Glomerular visceral epithelial cell (primary cell): ENCODE measurements at regions not wholly inside any gene's neighbourhood (a gene's known extent, or its start where the extent isn't known, plus 50 kb on each side); places are given as distances from the start of the nearest gene placed in this dataset.

Experiments used
- DNase-seq: peaks from one replicate; pipeline ENCODE4 v3.0.0-alpha.2; 2016; ENCODE audit errors: extremely low spot score

DNA sequence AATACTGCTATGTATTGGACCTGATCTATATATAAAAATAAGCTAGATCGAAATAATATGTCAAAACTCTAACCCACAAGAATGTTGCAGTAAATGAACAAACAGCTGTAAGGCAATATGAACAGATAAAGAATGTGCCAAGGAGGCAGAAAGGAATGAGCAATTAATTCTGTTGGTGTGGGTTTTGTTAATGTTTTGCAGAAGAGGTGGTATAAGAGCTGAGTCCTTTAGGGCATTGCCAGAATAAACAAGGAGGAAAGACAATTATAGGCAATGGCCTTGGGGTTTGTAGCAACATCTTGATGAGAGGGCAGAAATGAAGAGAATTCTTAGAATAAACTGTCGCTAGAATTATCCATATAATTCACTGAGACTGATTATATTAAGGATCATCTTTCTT is 240.9 kb upstream of the GULP1 start:
- peak; percentile 86 for DNase-seq

DNA sequence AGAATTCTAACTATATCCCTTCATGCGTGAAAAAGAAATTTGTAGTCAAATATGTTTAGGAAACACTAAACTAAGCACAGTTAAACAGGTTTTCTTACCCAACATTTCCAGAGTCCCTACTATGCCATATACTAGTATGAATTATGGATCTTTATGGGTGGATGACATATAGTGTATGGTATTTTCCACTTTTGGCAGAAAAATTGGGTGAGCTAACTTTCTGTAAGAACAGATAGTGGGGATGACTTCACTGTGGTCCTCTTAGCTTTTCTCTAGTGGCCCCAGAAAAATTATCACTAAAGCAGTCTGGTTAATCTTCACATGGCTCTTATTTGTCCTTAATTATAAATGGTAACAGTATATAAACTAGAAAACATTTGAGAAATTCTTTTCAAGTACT is 240.0 kb upstream of the GULP1 start:
- DNase-seq = peak; percentile 16

DNA sequence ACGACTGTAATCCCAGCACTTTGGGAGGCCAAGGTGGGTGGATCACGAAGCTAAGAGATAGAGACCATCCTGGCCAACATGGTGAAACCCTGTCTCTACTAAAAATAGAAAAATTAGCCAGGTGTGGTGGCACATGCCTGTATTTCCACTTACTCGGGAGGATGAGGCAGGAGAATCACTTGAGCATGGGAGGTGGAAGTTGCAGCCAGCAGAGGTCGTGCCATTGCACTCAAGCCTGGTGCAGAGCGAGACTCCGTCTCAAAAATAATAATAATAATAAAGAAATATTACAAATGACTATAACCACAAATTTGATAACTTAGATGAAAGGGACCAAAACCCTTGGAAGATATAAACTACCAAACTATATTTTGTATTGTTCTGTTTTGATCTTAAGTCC is 226.3 kb upstream of the GULP1 start:
- DNase-seq = no peak

- DNase-seq = peak; percentile 42
Measured at GRCh38 chr2:188068093-188068492, 223.6 kb upstream of the GULP1 start.

DNA sequence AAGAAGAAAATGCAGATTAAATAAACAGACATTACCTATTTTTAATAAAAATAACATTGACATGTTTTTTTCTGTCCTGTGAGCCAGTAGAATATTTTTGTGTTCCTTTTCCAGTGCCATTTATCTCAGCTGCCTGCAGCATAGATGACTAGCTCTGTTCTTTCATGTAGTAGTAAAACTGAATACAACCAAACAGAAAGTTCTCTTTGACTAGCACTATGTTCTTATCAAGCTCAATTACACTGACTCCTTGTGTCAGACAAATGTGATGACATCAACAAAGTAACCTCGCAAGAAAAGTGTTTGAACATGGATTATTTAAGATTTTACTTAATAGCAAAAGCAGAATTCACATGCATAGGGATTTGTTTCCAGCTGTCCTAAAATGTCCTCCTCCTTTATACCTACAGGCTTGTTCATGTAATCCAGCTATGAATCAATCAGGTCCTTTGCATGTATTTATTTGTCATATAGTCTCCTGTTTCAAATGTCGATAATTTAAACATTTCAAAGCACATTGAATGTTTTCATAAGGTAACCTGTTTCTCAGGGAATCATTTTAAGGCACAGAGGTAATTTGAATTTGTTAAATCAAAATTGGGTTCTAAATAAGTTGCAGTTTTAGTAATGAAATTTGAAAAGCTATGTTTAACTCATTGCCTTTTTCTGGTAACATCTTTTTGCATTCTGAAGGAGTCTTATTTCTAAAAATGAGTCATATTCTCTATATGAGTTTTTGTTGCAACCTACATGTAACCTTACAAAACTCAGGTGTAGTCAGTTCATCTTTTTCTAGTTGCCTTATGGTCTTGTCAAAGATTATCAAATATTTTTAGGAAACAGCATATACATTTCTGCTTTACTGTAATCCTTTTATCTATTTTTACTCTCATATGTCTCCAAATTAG is 215.3 kb upstream of the GULP1 start:
- DNase-seq = no peak

DNA sequence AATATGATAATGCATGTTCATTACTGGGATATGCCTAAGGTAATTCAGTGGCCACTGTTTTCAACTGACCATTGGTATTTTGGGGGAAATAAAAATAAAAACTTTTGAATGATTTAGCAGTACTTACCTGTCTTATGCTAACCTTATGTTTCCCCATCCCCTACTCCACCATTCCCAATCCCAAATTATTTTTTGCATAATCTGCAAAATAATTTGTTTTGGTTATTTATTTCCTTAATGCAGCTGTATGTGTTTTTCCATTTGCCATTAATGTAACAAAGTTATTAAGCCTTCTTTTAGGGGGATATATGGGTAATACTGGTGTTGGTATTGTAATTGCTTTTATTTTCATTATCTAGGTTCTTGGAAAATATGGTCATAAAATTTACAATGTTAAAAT is 213.9 kb upstream of the GULP1 start:
- DNase-seq = no peak

DNA sequence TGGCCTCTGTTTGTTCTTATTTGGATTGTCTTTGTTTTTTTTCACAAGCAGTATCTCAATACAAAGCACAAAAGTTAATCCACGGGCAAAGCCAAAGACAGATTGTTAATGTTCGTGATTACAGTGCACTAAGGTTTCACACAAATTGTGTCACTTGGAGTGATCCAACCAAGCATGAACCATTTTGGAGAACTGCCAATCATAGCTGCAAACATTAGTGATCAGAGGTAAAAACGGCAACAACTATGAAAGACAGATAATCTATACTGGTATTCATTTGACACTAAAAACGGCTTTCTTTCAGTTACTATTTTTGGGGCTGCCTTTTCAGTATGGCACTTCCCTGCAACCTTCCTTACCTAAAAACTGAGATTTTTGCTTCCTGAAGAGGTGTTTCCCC is 213.1 kb upstream of the GULP1 start:
- peak; percentile 59 for DNase-seq

- peak; percentile 96 for DNase-seq
Measured at GRCh38 chr2:188079196-188079595, 212.5 kb upstream of the GULP1 start.

- no peak for DNase-seq
Measured at GRCh38 chr2:188085421-188085820, 206.3 kb upstream of the GULP1 start.

DNA sequence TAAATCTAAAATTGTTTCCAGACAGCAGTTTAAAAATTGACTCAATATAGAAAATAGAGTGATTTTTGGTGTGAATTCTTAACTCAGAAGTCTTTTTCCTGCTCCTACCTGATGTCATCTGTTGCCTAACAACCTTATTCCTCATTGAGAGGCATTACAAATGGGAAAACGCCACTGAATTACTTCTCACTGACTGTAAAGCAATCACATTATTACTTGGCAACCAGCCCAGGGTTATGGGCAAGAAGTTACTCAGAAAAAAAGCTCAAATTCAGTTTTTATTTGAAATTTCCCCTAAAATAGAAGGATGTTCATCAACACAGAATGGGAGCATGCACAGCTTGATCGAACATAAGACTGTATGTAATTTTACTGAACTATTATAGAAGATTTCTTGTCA is 201.8 kb upstream of the GULP1 start:
- DNase-seq = peak; percentile 63

DNA sequence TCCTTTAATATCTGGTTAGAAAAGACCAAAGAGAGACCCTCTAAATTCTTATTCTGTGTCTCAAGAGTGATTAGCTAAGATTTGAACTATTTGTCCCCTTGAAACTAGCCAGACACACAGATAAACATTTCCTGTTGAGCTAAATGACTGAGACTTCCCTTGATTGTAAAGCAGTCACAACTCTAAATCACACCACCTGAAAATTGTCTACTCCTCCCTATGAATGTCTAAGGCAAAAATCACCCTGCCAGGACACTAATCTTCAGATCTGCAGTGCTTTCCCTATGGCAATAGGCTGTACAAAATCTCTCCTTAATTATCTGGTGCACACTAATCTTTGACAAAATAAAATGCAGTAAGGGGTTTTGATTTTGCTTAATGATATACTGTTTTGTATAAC is 200.5 kb upstream of the GULP1 start:
- no peak for DNase-seq

- no peak for DNase-seq
Measured at GRCh38 chr2:188092734-188093133, 198.9 kb upstream of the GULP1 start.

DNA sequence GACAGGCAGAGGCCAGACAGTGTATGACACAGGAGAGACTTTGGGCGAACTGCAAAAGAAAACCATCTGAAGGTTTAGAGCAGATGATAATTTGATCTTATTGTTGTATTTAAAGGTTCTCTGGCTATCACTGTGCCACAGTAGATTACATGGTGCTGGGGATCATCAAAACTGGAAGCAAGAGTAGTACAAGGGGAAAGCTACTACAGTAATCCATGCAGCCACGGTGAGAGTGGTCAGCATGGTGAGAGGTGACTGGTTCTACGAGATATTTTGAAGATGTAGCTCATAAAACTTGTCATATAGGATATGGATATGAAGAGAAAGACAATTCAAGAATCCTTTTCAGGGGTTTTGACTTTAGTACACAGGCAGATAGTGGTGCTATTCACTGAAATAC is 194.8 kb upstream of the GULP1 start:
- no peak for DNase-seq

- DNase-seq = no peak
Measured at GRCh38 chr2:188102881-188103280, 188.8 kb upstream of the GULP1 start.

DNA sequence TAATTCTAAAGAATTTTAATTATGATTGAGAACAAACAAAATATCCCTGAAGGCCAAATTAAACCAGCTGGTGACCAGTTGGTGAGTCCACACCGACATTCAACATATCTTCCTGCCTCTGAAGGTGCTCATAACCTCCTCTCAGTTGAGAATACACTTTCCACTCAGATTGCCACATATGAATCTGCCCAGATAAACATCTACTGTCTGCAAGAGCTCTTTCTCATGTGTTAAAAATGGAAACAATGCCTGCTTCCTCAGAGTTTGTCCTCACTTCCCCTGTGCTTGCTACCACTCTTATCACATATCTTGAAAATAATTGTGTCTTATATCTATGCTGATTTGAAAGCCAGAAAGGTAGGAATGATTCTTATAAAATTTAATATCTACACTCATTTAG is 177.7 kb upstream of the GULP1 start:
- DNase-seq = no peak

GRCh38 chr2:188117706-188118105 is 174.0 kb upstream of the GULP1 start:
- DNase-seq = no peak

GRCh38 chr2:188118431-188118830 is 173.2 kb upstream of the GULP1 start:
- no peak for DNase-seq

- no peak for DNase-seq
Measured at GRCh38 chr2:188119112-188119838, 172.4 kb upstream of the GULP1 start.

GRCh38 chr2:188122985-188123384 is 168.7 kb upstream of the GULP1 start:
- no peak for DNase-seq

GRCh38 chr2:188129677-188130076 is 162.0 kb upstream of the GULP1 start:
- DNase-seq = no peak

DNA sequence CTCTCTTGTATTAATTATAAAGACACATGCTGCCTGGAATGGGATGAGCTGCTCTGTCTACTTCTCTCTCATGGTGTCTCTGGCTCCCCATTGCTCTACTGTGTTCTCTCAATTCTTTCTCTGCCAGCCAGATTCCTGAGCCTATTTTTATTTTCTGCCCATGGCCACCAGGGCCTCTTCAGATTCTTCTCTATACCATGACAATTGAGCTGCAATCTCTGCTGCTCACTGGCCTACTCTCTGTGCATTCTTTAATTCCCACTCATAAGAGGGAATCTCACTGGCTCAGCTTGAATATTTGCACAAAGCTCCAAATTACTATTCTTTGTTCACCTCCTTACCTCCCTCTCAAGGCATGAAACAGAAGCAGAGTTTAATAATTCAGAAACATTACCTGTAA is 161.4 kb upstream of the GULP1 start:
- no peak for DNase-seq

DNA sequence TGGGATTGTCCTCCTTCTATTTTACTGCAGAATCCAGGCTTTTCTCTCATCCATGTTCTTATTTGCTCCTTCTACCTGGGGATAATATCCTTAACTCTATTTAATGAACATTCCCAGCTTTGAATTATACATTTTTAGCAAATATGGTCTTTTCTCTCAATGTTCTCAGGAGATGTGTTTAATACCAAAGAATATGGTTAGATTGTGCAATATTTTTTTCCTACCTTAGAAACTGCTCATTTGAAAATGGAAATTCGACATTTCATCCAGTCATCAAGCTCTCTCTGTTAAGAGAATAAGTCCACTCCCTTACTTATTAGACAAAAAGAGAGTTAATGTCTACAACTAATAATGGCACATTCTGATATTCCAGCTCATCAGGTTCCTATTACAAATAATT is 160.4 kb upstream of the GULP1 start:
- no peak for DNase-seq

DNA sequence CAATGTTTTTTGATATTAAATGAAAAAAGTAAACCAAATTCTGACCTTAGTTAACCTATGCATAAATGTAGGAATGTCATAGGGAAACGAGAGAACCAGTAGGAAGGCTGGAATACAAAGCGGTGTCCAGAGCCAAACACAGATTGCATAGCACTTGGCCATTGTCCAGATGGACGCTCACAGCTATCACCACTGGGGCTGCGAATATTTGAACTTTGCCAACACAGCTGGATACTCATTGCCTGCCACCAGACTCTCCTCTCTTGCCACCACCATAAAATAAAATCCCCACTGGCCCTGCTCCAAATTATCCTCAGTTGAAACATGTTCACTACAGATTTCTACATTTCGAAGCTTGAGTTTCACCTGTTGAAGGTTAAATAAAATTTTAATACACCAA is 159.3 kb upstream of the GULP1 start:
- no peak for DNase-seq
